HuH-7 (cell line): ENCODE measurements at regions not wholly inside any gene's neighbourhood (a gene's known extent, or its start where the extent isn't known, plus 50 kb on each side); places are given as distances from the start of the nearest gene placed in this dataset.
"Not testable (repeated sequence)": the region's sequence is repeated elsewhere in the genome, so short reads cannot be mapped to it uniquely, and the experiment has no call there.

ENCODE experiments used
- DNase-seq: peaks from one replicate; pipeline ENCODE4 v3.0.0; 2011; ENCODE audit warnings: low spot score

DNA sequence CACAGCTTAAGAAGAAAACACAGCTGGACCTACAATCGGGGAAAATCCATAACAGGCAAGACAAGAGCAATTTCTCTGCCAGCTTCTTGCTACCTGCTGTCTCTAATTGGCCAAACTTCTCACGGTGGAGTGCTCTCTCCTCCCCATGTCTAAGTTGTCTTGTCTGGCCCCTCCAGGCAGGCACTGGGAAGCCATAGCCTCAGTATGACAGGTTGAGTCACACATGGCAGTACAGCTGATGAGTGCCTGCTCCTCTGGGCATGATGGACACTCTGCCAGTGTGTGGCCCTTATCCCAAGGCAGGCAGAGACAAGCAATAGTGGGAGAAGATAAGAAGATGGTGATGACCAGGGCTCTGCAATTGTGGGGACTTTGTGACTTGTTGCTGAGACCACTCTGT is 551.8 kb downstream of the DIPK2A start:
- no peak for DNase-seq

- DNase-seq: no peak
These were observed 552.9 kb downstream of the DIPK2A start for GRCh38 chr3:144524531-144524930.

DNA sequence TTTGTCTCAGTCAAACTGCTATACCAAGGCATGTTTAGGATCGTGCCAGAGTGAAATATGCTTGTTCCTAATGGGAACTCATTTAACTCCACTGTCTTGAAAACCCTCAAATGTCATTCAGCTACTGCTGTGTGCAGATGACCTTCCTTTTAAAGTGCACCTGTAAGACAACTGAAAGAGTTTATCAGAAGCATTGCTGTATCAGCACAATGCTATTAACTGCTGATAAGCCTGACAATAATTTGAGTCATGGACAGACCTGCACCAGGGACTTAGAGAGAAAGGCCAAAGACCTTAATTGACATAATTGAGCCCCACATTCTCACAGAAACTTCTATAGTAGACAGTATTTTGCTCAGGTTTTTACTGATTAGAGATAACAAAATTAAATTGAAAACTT is 557.9 kb downstream of the DIPK2A start:
- DNase-seq: no peak

DNA sequence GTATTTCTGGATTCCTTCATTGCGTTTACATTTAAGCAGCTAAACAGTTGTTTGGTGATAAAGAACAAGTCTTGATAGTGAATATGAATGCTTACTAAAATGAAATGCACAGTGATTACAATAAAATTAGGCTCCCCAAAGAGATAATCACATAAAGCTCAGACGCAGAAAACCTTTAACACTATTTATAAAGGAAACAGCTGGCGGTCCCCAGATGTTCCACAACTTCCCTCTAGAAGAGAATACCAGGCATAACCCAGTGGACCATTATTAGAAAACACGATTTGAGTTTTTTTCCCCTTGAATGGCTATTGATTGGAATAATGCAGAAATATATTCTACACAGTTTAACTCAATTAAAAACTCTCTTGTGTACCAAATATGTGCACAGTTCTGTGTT is 573.2 kb downstream of the DIPK2A start:
- no peak for DNase-seq

DNA sequence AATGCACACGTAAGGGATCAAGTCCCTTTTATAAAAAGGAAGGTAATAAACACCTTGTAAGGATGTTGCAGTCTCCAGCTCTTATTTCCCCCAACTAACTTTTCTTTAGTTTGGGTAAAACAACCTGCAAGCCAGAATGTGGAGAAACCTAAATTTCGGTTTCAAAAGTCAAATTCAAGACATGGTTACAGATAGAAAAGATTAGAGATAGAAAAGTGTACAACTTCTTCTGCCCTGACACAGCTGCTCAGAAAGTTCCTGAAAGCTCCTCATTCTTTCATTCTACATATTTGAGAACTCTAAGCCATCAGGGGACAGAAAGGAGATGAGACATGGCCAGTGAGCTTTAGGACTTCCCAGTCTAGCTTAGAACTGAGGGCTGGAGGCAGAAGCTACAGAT is 574.9 kb downstream of the DIPK2A start:
- no peak for DNase-seq

DNA sequence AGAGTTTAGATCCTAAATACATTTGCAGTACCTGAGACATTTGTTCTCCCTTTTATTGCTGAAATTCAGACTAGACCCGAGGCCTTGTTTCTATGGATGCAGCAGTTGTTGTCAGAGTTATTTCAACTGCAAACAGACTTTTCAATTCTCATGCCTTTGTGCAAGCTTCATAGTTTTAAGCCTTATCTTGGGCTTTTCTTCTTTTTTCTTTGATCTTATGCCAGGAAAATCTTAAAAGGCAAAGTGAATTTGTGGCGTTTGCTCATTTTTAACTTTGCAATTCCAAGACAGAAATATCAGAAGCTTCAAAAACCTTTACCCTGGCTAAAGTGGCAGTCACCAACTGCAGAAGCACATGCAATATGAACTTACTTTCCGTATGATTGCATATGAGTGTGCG is 576.7 kb downstream of the DIPK2A start:
- DNase-seq: no peak

DNA sequence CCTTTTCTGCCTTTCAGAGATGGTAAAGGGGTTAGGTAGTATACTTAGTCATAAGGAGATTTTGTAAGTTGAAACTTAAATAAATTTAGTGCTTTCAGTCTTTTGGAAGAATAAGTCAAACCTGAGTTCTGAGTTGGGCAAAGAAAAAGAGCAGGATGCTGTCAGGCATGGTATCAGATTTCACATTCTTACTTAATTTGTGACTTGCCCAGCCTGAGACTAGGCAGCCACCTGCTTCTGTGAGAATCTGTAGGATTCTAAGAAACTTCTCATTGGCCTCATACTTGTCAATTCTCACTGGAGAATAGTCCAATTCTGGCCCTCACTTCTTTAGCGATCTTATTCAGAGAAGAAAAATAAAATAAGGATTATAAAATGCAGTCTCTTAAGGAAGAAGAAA is 577.5 kb downstream of the DIPK2A start:
- no peak for DNase-seq

DNA sequence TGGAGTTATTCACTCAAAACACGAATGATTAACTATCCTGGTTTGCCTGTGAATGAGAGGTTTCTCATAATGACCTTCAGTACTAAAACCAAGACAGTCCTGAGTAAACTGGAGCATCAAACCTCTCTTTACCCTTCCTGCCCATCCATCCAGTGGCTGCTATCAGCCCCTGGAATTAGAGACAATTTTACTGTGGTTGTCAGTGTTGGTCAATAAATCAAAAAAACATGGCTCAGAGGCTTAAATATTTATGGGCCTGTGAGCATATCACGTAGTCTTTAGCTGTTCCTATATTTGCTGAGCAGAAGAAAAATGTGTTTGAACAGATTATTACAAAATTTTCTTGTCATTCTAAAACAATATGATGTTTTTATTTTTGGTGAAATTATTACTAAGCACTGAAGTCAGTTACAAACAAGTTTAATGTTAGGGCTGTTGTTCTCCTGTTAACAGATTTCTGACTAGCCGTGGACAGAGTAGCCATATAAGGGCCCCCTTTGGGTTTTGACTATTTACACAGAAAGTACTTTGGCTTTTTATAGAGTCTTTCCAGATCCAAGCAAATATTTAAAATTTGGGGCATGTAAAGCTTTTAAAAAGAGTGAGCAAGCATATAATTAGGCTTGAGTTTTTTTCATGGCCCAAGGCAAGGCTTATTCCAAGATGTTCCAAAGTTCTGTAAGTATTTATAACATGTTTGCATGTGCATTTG is 580.9 kb downstream of the DIPK2A start:
- no peak for DNase-seq

DNA sequence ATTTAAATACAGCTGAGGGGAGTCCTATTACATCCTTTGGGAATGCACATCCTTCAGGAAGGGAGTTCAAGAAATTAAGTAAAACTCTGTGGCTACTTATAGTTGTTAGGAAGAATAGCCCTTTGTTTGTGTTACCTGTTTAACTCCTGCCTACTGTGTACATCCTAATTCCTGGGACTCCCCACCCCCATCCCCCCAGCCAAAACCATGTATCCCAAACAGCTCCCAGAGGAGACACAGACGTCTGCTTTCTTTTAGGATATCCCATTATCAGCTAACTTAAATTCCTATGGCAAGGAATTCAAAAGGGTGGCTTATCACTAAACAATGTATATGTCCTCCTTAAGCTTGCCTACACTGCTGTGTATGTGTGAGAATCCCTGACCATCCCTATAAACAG is 581.7 kb downstream of the DIPK2A start:
- no peak for DNase-seq

DNA sequence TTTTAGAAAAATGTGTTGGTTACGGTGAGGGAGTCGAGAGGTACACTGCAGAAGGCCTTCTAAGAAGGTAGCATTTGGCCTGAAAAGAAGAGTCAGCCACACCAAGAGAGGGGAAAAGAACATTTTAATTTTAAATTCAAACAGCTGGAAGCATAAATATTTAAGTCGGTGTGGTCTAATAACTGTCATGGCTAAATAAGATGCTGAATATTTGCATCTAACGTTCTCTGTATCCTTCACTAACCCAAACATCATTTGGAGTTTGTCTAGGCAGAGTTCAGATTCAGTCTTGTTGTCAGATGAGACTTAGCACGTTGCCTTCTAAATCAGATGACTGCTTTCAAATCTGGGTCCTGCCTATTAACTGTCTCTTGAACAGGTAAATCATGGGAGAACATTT is 583.3 kb downstream of the DIPK2A start:
- DNase-seq: no peak

GRCh38 chr3:144556392-144556791 is 584.8 kb downstream of the DIPK2A start:
- no peak for DNase-seq

- no peak for DNase-seq
These were observed 585.9 kb downstream of the DIPK2A start for GRCh38 chr3:144557515-144557914.

GRCh38 chr3:144564011-144564410 is 592.4 kb downstream of the DIPK2A start:
- DNase-seq: no peak

DNA sequence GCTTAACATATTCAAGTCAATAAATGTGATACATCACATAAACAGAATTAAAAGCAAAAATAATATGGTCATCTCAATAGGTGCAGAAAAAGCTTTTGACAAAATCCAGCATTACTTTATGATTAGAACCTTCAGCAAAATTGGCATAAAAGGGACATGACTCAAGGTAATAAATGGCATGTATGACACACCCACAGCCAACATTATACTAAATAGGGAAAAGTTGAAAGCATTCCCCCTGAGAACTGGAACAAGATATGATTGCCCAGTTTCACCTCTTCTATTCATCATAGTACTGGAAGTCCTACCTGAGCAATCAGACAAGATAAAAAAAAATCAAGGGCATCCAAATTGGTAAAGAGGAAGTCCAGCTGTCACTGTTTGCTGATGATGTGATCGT is 594.7 kb downstream of the DIPK2A start:
- DNase-seq: no peak

- DNase-seq: no peak
These were observed 598.0 kb downstream of the DIPK2A start for GRCh38 chr3:144569651-144570050.

- no peak for DNase-seq
These were observed 612.2 kb downstream of the DIPK2A start for GRCh38 chr3:144583871-144584270.

GRCh38 chr3:144585408-144585807 is 613.8 kb downstream of the DIPK2A start:
- no peak for DNase-seq

DNA sequence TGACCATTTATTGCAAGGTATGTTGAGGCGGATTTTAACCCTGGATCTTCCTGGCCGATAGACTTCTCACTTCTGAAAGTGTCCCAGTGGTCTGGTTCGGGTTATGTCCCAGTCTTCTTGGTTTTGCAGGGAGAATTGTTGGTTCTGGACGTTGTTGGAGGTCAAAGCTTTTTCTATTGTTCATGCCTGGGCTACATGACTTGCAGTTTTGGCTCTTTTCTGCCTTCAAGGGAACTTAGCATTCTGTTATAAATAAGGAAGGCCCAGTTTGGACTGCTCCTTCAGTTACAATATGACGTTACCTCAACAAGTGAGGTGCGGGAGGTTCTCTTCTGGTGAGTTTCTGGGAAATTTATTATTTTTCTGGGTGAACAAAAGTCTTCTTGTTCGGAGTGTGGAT is 614.3 kb downstream of the DIPK2A start:
- no peak for DNase-seq

DNA sequence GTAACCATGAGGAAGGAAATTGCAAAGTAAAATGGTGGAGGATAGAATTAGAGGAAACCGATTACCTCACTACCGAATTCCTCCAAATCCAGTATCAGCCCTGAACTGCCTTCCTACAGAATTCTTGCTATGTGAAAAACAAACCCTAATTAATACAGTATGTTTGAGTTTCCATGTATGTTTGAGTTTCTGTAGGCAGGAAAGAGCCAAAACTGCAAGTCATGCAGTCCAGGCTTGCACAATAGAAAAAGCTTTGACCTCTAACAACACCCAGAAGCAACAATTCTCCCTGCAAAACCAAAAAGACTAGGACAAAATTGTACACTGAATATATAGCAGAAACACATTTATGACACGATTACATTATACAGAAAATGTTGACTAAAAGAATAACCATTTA is 614.8 kb downstream of the DIPK2A start:
- no peak for DNase-seq

DNA sequence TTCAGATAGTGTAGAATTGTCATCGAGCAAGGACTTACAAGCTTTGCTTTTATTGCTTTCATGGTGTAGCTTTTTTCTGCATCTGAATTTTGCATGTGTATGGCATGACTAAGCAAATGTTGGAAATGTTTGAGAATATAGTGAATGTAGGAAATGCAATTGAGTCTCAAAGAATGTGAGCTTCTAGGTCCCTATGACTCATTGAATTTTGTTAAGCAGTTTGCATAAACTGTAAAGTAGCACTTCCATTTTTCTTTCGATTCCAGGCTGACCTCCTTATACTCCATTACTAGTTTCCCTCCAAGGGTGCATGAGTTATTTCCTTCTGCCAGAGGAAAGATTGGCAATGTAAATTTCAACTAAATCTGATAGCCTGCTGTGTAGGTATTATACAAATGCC is 619.2 kb downstream of the DIPK2A start:
- DNase-seq: no peak

DNA sequence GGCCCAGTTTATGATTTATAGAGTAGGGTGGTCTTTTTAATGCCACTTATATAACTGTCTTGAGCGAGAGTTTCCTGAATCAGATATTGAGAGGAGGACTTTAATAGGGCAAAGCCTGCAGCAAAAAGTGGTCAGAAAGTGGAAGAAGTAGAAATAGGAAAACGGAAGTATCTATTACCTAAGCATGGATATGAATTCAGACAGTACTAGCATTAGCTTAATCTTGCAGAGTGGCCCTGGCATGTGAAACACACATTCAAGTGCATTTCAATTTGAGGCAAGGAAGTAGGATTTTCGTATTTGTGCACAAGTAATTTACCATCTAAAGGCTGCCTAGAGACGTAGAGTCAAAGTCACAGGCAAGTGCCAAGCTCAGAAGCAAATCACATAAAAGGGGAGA is 622.3 kb downstream of the DIPK2A start:
- DNase-seq: no peak

- not testable (repeated sequence) for DNase-seq
These were observed 648.6 kb downstream of the DIPK2A start for GRCh38 chr3:144620236-144620635.

DNA sequence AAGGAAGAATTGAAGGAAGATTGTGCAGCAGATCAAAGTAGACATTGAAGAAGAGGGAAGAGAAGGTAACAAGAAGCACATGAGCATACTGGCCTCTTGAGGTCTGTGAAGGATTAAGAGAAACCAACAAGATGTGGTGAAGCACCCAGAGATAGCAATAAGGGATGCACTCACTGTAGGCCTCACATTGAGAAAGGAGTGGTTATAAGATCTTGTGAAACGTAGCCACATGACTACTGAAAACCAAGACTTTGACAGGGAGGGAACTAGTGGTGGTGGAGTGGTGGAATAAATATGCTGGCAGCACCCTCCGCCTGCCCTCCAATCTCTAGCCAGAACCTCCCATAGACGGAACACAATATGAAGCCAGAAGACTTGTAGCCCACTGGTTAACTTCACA is 651.2 kb downstream of the DIPK2A start:
- no peak for DNase-seq

DNA sequence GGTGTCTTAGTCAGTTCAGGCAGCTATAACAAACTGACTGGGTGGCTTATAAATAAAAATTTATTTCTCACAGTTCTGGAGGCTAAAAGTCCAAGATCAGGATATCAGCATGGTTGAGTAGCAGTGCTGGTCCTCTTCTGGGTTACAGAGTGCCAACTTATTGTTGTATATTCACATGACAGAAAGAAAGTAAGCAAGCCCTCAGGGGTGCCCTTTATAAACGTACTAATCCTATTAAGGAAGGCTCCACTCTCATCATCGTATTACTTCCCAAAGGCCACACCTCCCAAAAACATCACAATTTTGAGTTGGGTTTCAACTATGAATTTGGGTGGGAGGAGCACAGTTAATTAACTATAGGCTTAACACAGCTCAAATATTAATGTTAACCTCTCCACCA is 653.0 kb downstream of the DIPK2A start:
- DNase-seq: no peak

DNA sequence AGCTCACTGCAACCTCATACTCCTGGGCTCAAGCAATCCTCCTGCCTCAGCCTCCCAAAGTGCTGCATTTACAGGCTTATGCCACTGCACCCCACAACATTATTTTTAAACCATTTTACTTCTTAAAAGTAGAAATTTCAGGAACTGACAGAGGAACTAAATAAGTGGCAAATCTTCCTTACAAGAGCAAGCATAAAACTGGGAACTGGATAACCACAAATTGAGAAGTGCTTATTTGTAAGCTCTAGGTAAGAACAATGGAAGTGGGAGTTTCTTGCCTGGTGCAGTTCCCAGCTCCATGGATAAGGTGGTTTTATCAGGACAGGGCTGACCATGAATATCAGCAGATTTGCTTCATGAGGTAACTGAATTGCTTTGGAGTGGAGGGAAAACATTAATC is 655.2 kb downstream of the DIPK2A start:
- no peak for DNase-seq
